ENCODE measurements at regions not wholly inside any gene's neighbourhood (a gene's known extent, or its start where the extent isn't known, plus 50 kb on each side); places are given as distances from the start of the nearest gene placed in this dataset.

GRCh38 chr5:32507738-32508434, 63.3 kb upstream of the ZFR start:
- H3K27ac ChIP-seq (ENCODE audit: low read depth in 1 of 2, low read length in 2 of 2) = no peak overlapping the region

More at GRCh38 chr5:32507738-32508434, 63.3 kb upstream of the ZFR start:
- no peak overlapping the region for H3K9ac ChIP-seq (ENCODE audit: low read depth in 1 of 2, low read length in 2 of 2)
- H3K27me3 ChIP-seq (ENCODE audit: control insufficient read depth in 4 of 4, insufficient read depth in 4 of 4, low read length in 3 of 4) = no peaks in the 10 kb centered on the region
- H3K4me1 ChIP-seq (ENCODE audit: control insufficient read depth in 4 of 4, insufficient read depth in 4 of 4, low read length in 3 of 4) = no peaks in the 10 kb centered on the region
- TF ChIP-seq, protein P1, sequence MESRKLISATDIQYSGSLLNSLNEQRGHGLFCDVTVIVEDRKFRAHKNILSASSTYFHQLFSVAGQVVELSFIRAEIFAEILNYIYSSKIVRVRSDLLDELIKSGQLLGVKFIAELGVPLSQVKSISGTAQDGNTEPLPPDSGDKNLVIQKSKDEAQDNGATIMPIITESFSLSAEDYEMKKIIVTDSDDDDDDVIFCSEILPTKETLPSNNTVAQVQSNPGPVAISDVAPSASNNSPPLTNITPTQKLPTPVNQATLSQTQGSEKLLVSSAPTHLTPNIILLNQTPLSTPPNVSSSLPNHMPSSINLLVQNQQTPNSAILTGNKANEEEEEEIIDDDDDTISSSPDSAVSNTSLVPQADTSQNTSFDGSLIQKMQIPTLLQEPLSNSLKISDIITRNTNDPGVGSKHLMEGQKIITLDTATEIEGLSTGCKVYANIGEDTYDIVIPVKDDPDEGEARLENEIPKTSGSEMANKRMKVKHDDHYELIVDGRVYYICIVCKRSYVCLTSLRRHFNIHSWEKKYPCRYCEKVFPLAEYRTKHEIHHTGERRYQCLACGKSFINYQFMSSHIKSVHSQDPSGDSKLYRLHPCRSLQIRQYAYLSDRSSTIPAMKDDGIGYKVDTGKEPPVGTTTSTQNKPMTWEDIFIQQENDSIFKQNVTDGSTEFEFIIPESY (IDR thresholded peaks at IDR 0.05) = no peak
- TF ChIP-seq TAF1 (conservative IDR thresholded peaks at IDR 0.05) (no peak), FOXA1 (IDR thresholded peaks at IDR 0.05) (no peak), GABPA (IDR thresholded peaks at IDR 0.05 in 1 of 2, conservative IDR thresholded peaks at IDR 0.05 in 1 of 2) (no peak), JUND (IDR thresholded peaks at IDR 0.05) (no peak), SP1 (IDR thresholded peaks at IDR 0.05) (no peak), FOXA2 (IDR thresholded peaks at IDR 0.05) (no peak), RXRA (IDR thresholded peaks at IDR 0.05) (no peak), HNF4G (IDR thresholded peaks at IDR 0.05) (no peak), YY1 (IDR thresholded peaks at IDR 0.05) (no peak), RAD21 (IDR thresholded peaks at IDR 0.05) (no peak), HNF4A (conservative IDR thresholded peaks at IDR 0.05) (no peak), CTCF (IDR thresholded peaks at IDR 0.05; ENCODE audit: low read depth, low read length, missing input control) (no peak), NR2F2 (IDR thresholded peaks at IDR 0.05) (no peak)
- TF ChIP-seq, protein P2, sequence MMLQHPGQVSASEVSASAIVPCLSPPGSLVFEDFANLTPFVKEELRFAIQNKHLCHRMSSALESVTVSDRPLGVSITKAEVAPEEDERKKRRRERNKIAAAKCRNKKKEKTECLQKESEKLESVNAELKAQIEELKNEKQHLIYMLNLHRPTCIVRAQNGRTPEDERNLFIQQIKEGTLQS (IDR thresholded peaks at IDR 0.05) = no peak
- TF ChIP-seq, protein P3, sequence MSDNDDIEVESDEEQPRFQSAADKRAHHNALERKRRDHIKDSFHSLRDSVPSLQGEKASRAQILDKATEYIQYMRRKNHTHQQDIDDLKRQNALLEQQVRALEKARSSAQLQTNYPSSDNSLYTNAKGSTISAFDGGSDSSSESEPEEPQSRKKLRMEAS (IDR thresholded peaks at IDR 0.05) = no peak
- TF ChIP-seq, protein P4, sequence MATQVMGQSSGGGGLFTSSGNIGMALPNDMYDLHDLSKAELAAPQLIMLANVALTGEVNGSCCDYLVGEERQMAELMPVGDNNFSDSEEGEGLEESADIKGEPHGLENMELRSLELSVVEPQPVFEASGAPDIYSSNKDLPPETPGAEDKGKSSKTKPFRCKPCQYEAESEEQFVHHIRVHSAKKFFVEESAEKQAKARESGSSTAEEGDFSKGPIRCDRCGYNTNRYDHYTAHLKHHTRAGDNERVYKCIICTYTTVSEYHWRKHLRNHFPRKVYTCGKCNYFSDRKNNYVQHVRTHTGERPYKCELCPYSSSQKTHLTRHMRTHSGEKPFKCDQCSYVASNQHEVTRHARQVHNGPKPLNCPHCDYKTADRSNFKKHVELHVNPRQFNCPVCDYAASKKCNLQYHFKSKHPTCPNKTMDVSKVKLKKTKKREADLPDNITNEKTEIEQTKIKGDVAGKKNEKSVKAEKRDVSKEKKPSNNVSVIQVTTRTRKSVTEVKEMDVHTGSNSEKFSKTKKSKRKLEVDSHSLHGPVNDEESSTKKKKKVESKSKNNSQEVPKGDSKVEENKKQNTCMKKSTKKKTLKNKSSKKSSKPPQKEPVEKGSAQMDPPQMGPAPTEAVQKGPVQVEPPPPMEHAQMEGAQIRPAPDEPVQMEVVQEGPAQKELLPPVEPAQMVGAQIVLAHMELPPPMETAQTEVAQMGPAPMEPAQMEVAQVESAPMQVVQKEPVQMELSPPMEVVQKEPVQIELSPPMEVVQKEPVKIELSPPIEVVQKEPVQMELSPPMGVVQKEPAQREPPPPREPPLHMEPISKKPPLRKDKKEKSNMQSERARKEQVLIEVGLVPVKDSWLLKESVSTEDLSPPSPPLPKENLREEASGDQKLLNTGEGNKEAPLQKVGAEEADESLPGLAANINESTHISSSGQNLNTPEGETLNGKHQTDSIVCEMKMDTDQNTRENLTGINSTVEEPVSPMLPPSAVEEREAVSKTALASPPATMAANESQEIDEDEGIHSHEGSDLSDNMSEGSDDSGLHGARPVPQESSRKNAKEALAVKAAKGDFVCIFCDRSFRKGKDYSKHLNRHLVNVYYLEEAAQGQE (IDR thresholded peaks at IDR 0.05) = no peak
- H3K9me3 ChIP-seq (ENCODE audit: control insufficient read depth in 4 of 4, low read length in 3 of 4) = no peaks in the 10 kb centered on the region
- 57% methylated on average over 7 of the region's 7 CpGs for WGBS
- no peak overlapping the region for H3K4me3 ChIP-seq (ENCODE audit: low read depth in 1 of 3, low read length in 3 of 3)
- H3K36me3 ChIP-seq (ENCODE audit: control insufficient read depth in 4 of 4, insufficient read depth in 3 of 4, low read depth in 1 of 4, low read length in 3 of 4) = no peaks in the 10 kb centered on the region
- DNase-seq (ENCODE audit: low spot score) = no peak

All from liver (tissue), 8 donors.